NT2/D1 (cell line): ENCODE measurements at regions not wholly inside any gene's neighbourhood (a gene's known extent, or its start where the extent isn't known, plus 50 kb on each side); places are given as distances from the start of the nearest gene placed in this dataset.

Experiments
- YY1 ChIP-seq: IDR thresholded peaks from 2 replicates; pipeline ENCODE4 v1.6.1; 2011; ENCODE audit not compliant: insufficient read length, insufficient read depth
- ZNF274 ChIP-seq: IDR thresholded peaks from 2 replicates; pipeline ENCODE4 v1.6.1; 2011; ENCODE audit warnings: mild to moderate bottlenecking, low read depth, low read length

DNA sequence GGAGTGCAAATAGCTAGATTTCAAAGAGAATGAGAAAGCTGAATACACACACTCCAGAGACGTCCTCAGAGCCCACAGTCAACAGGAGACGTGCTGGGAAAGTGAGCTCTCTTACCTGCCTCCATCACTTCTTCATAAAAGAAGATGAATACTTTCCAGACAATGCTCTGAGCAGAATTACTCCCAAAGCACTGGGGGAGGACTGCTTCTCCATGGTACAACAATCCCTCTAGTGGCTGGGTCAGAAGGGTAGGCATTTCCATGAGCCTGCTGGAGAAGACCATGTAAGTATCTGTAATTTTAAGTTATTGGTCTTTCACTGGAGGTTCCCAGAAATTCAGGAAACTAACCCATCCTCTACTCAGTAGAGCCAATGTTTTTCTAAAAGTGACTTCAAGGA lies 190.3 kb downstream of the RBM43 start:
- TF ChIP-seq YY1 (no peak), ZNF274 (no peak)
